A549 (cell line): ENCODE measurements at regions not wholly inside any gene's neighbourhood (a gene's known extent, or its start where the extent isn't known, plus 50 kb on each side); places are given as distances from the start of the nearest gene placed in this dataset.

Experiments
- ATAC-seq, 2 experiments: fragments of 200-7000 bp in 1 of 2; fragments of >200 bp in 1 of 2; cut with Nextera tagmentation in 1 of 2; cut with Tn5 transposase in 1 of 2; 3 replicates each; pipeline versions ENCODE4 v1.8.0 to v1.9.1; 2018 to 2020; ENCODE audit warnings: mild to moderate bottlenecking in 1 of 2, moderate library complexity in 1 of 2
- CTCF ChIA-PET: fragments of 300-600 bp; sonication (Branson Sonifier 250); formaldehyde crosslinking; extraction: SDS; loops from one replicate; lab custom pipeline; 2021; ENCODE audit warnings: antibody characterized with exemption, inconsistent platforms; lab: Yijun Ruan, JAX
- POLR2A ChIA-PET: fragments of 350-600 bp; formaldehyde crosslinking; extraction: SDS; loops from one replicate; lab custom pipeline; 2021; ENCODE audit warnings: antibody characterized with exemption, inconsistent platforms; lab: Yijun Ruan, JAX
- DNase-seq, 2 experiments: peaks; one replicate each; pipeline versions ENCODE4 v3.0.0 to v3.0.0-alpha.2; 2011 to 2016; ENCODE audit warnings: low read depth in 1 of 2, low spot score in 1 of 2
- FAIRE-seq: peaks from 2 replicates; lab custom pipeline; 2011; peaks lifted over from hg19 to GRCh38; lab: Jason Lieb, UNC
- H3K27ac ChIP-seq, 2 experiments: fragments of >200 bp; sonication (Bioruptor Twin); formaldehyde crosslinking; 3 replicates each; pipeline ENCODE4 v1.5.1; 2016 to 2017
- H3K4me1 ChIP-seq: fragments of >200 bp; sonication (Bioruptor Twin); formaldehyde crosslinking; 3 replicates; pipeline ENCODE4 v1.6.1; 2016
- H3K4me2 ChIP-seq: fragments of >200 bp; sonication (Bioruptor Twin); formaldehyde crosslinking; 3 replicates; pipeline ENCODE4 v1.6.1; 2016
- H3K4me3 ChIP-seq: fragments of >200 bp; sonication (Bioruptor Twin); formaldehyde crosslinking; 3 replicates; pipeline ENCODE4 v1.5.1; 2016
- H3K9me3 ChIP-seq: fragments of >200 bp; sonication (Bioruptor Twin); formaldehyde crosslinking; 3 replicates; pipeline ENCODE4 v1.6.1; 2016
- CBX2 ChIP-seq: fragments of 200-600 bp; sonication (generic); IDR thresholded peaks from 2 replicates; pipeline ENCODE4 v1.6.1; 2016; ENCODE audit warnings: low read depth, mild to moderate bottlenecking, borderline replicate concordance
- CBX8 ChIP-seq: fragments of 200-600 bp; sonication (generic); IDR thresholded peaks from 2 replicates; pipeline ENCODE4 v1.6.1; 2016
- CHD2 ChIP-seq: fragments of 150-350 bp; IDR thresholded peaks from 2 replicates; pipeline ENCODE4 v1.6.1; 2014; ENCODE audit warnings: low read length; ENCODE audit not compliant: partially characterized antibody
- CHD4 ChIP-seq: fragments of 200-600 bp; sonication (generic); IDR thresholded peaks from 2 replicates; pipeline ENCODE4 v1.6.1; 2016; ENCODE audit warnings: antibody characterized with exemption, mild to moderate bottlenecking, borderline replicate concordance
- E2F6 ChIP-seq: IDR thresholded peaks from 2 replicates; pipeline ENCODE4 v1.6.1; 2012; ENCODE audit warnings: low read depth, borderline replicate concordance
- ELK1 ChIP-seq: fragments of 150-350 bp; IDR thresholded peaks from 2 replicates; pipeline ENCODE4 v1.6.1; 2014; ENCODE audit warnings: low read depth, mild to moderate bottlenecking, low read length
- ESRRA ChIP-seq: fragments of 150-350 bp; IDR thresholded peaks from 2 replicates; pipeline ENCODE4 v1.6.1; 2014; ENCODE audit warnings: mild to moderate bottlenecking, low read length, borderline replicate concordance
- FOSB ChIP-seq: fragments of 250-450 bp; sonication (Bioruptor Pico); IDR thresholded peaks from 2 replicates; pipeline ENCODE4 v1.5.0; 2020; ENCODE audit warnings: mild to moderate bottlenecking, moderate library complexity
- FOSL2 ChIP-seq, 2 experiments: fragments of 450-650 bp in 1 of 2; fragments of >200 bp in 1 of 2; sonication (Bioruptor Twin) in 1 of 2; formaldehyde crosslinking; IDR thresholded peaks; 2 replicates each; pipeline versions ENCODE4 v1.5.0 to v1.6.1; 2016 to 2020; ENCODE audit warnings: mild to moderate bottlenecking in 1 of 2, moderate library complexity in 1 of 2
- GATA3 ChIP-seq: IDR thresholded peaks from 2 replicates; pipeline ENCODE4 v1.6.1; 2012; ENCODE audit warnings: borderline replicate concordance
- HDAC2 ChIP-seq: fragments of 200-600 bp; sonication (generic); IDR thresholded peaks from 2 replicates; pipeline ENCODE4 v1.6.1; 2016
- HEYL ChIP-seq: fragments of 250-450 bp; sonication (Bioruptor Pico); IDR thresholded peaks from 2 replicates; pipeline ENCODE4 v1.8.0; 2021; ENCODE audit warnings: mild to moderate bottlenecking, moderate library complexity
- HMGXB4 ChIP-seq: fragments of 250-450 bp; sonication (Bioruptor Pico); IDR thresholded peaks from 2 replicates; pipeline ENCODE4 v1.5.0; 2021; ENCODE audit warnings: mild to moderate bottlenecking, moderate library complexity, borderline replicate concordance
- HOXA7 ChIP-seq: fragments of 250-450 bp; sonication (Bioruptor Pico); IDR thresholded peaks from 2 replicates; pipeline ENCODE4 v1.5.0; 2020; ENCODE audit warnings: mild to moderate bottlenecking, moderate library complexity
- HOXB13 ChIP-seq: fragments of 250-450 bp; sonication (Bioruptor Pico); IDR thresholded peaks from 2 replicates; pipeline ENCODE4 v1.5.0; 2020; ENCODE audit warnings: low read depth, mild to moderate bottlenecking, moderate library complexity
- JUNB ChIP-seq: fragments of >200 bp; sonication (Bioruptor Twin); formaldehyde crosslinking; IDR thresholded peaks from 2 replicates; pipeline ENCODE4 v1.6.1; 2016
- KDM5A ChIP-seq: fragments of 200-600 bp; sonication (generic); IDR thresholded peaks from 2 replicates; pipeline ENCODE4 v1.6.1; 2016; ENCODE audit warnings: antibody characterized with exemption, mild to moderate bottlenecking
- MAFK ChIP-seq: fragments of 450-650 bp; IDR thresholded peaks from 2 replicates; pipeline ENCODE4 v1.6.1; 2014; ENCODE audit not compliant: partially characterized antibody
- MYC ChIP-seq: IDR thresholded peaks from 2 replicates; pipeline ENCODE4 v1.6.1; 2012; ENCODE audit warnings: mild to moderate bottlenecking, inconsistent platforms, low read length, improper control_type of control experiment, borderline replicate concordance
- NPAS2 ChIP-seq: fragments of 250-450 bp; sonication (Bioruptor Pico); IDR thresholded peaks from 2 replicates; pipeline ENCODE4 v1.8.0; 2022; ENCODE audit warnings: mild to moderate bottlenecking, moderate library complexity, borderline replicate concordance
- PHF8 ChIP-seq: fragments of 200-600 bp; sonication (generic); IDR thresholded peaks from 2 replicates; pipeline ENCODE4 v1.6.1; 2016; ENCODE audit warnings: low read depth, mild to moderate bottlenecking, antibody characterized with exemption, moderate library complexity, borderline replicate concordance
- RCOR1 ChIP-seq: fragments of 150-350 bp; IDR thresholded peaks from 2 replicates; pipeline ENCODE4 v1.6.1; 2014; ENCODE audit warnings: antibody characterized with exemption, low read length, low read depth
- RNF2 ChIP-seq: fragments of 200-600 bp; sonication (generic); IDR thresholded peaks from 2 replicates; pipeline ENCODE4 v1.6.1; 2016; ENCODE audit warnings: low read depth, mild to moderate bottlenecking, antibody characterized with exemption, moderate library complexity, borderline replicate concordance
- SMC3 ChIP-seq: fragments of >200 bp; sonication (Bioruptor Twin); formaldehyde crosslinking; IDR thresholded peaks from 3 replicates; pipeline ENCODE4 v1.6.1; 2018; ENCODE audit warnings: inconsistent platforms
- TFCP2L1 ChIP-seq: fragments of 250-450 bp; sonication (Bioruptor Pico); IDR thresholded peaks from 2 replicates; pipeline ENCODE4 v1.5.0; 2021; ENCODE audit warnings: mild to moderate bottlenecking
- TP53 ChIP-seq: fragments of 250-450 bp; sonication (Bioruptor Pico); IDR thresholded peaks from 2 replicates; pipeline ENCODE4 v1.5.0; 2021; ENCODE audit warnings: mild to moderate bottlenecking, moderate library complexity
- USF2 ChIP-seq: fragments of 450-650 bp; IDR thresholded peaks from 2 replicates; pipeline ENCODE4 v1.6.1; 2014; ENCODE audit warnings: antibody characterized with exemption
- ZFP36 ChIP-seq: fragments of 450-650 bp; IDR thresholded peaks from 2 replicates; pipeline ENCODE4 v1.6.1; 2014; ENCODE audit warnings: borderline replicate concordance; ENCODE audit not compliant: partially characterized antibody
- WGBS: methylation state at CpG from one replicate; pipeline ENCODE4 v1.1.6; 2017; ENCODE audit errors: missing lambda C conversion rate; 5-methylcytosine and 5-hydroxymethylcytosine counted together
- TF ChIP-seq, protein P1 (sequence below): fragments of >200 bp; sonication (Bioruptor Twin); formaldehyde crosslinking; IDR thresholded peaks from 2 replicates; pipeline ENCODE4 v1.6.1; 2016

GRCh38 chr13:47675871-47676270 lies 325.2 kb downstream of the SUCLA2 start:
- CTCF ChIA-PET, result interaction anchor here (0.8 kb wide), 1 partner anchor 30 kb away, joined by 4 read pairs; no protein-coding TSS in a partner anchor
- no peak overlapping the region for H3K4me2 ChIP-seq
- POLR2A ChIA-PET, result no interaction called here
- TF ChIP-seq SMC3 (no peak), ESRRA (no peak), CBX2 (no peak), RNF2 (no peak), HOXB13 (CRISPR knock-in tag) (no peak), HOXA7 (CRISPR knock-in tag) (no peak), KDM5A (no peak), NPAS2 (CRISPR knock-in tag) (no peak), MAFK (no peak), TFCP2L1 (CRISPR knock-in tag) (no peak), RCOR1 (no peak), FOSB (no peak), HDAC2 (no peak), PHF8 (no peak), MYC (no peak), CBX8 (no peak), USF2 (no peak), CHD4 (no peak)
- TF ChIP-seq, protein P1, sequence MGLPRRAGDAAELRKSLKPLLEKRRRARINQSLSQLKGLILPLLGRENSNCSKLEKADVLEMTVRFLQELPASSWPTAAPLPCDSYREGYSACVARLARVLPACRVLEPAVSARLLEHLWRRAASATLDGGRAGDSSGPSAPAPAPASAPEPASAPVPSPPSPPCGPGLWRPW, result no peak
- ATAC-seq (no peak), FAIRE-seq (no peak), DNase-seq (no peak)
- 32% methylated on average over 4 of the region's 4 CpGs for WGBS
- no peaks in the 10 kb centered on the region for H3K9me3 ChIP-seq
- no peak overlapping the region for H3K27ac ChIP-seq
- no peak overlapping the region for H3K4me3 ChIP-seq
- H3K4me1 ChIP-seq, result no peaks in the 10 kb centered on the region

DNA sequence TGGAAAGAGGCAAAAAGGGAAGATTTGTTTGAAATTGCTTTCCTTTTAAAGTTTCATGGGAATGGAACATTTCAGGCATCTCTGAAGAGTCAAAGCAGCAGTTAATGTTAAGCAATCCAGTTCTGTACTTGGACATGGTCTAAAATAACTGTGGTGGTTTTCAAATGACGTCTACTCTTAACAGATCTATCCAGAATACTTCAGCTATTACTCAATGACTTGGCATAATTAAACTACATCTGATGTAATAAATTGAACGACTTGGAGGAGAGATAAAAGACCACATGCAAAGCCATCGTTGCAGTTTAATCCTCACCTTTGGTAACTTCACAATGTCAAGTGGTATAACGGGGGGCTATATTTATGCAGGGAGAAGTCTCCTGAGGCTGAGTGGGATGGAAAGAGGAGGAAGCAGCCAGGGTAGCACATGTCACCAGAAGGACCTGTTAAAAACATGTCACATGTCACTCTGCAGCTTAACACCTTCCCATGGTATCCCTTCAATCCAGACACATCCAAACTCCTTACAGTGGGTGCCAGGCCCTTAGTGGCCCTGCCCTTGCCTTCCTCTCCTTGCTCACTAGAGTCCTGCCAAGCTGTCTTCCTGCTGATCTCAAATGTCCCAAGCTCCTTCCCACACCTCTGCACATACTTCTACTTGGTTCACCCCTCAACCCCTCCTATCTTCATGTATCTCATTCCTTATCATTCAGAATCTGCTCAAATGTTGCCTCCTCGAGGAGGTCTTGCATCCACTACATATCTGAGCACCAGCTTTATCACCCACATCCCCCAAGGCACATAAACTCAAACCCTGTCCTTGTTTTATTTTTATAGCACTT lies 327.8 kb downstream of the SUCLA2 start:
- CTCF ChIA-PET, result interaction anchor here (0.5 kb wide), 1 partner anchor 1176 kb away, joined by 3 read pairs; no protein-coding TSS in a partner anchor
- H3K4me2 ChIP-seq, result no peak overlapping the region
- no peaks in the 10 kb centered on the region for H3K9me3 ChIP-seq
- 3% methylated on average over 5 of the region's 5 CpGs for WGBS
- ATAC-seq, result no peak
- H3K4me1 ChIP-seq, result no peaks in the 10 kb centered on the region
- no peak for TF ChIP-seq MAFK
- TF ChIP-seq E2F6, result no peak
- TF ChIP-seq HOXA7 (CRISPR knock-in tag), result no peak
- TF ChIP-seq JUNB, result no peak
- TF ChIP-seq CBX2, result no peak
- TF ChIP-seq GATA3, result no peak
- no peak for TF ChIP-seq HMGXB4 (CRISPR knock-in tag)
- no peak for TF ChIP-seq TFCP2L1 (CRISPR knock-in tag)
- TF ChIP-seq ELK1, result no peak
- no peak for TF ChIP-seq ZFP36
- TF ChIP-seq TP53 (CRISPR knock-in tag), result no peak
- no peak for TF ChIP-seq MYC
- TF ChIP-seq CHD2, result no peak
- TF ChIP-seq FOSL2 (IDR thresholded peaks at IDR 0.05), result no peak
- no peak for TF ChIP-seq FOSL2 (CRISPR knock-in tag; IDR thresholded peaks at IDR 0.05)
- no peak for TF ChIP-seq HEYL (CRISPR knock-in tag)
- TF ChIP-seq RNF2, result no peak
- TF ChIP-seq CBX8, result no peak
- TF ChIP-seq KDM5A, result no peak
- no peak for TF ChIP-seq RCOR1
- TF ChIP-seq USF2, result no peak
- TF ChIP-seq, all 56 proteins: peak for 0
- POLR2A ChIA-PET, result no interaction called here
- Histone ChIP-seq H3K27ac (no peak overlapping the region), H3K4me3 (no peak overlapping the region)
- FAIRE-seq (no peak), DNase-seq (no peak)
